ENCODE measurements at regions not wholly inside any gene's neighbourhood (a gene's known extent, or its start where the extent isn't known, plus 50 kb on each side); places are given as distances from the start of the nearest gene placed in this dataset.

GRCh38 chr18:30618567-30618966 is 424.0 kb downstream of the DSC3 start:
- TF ChIP-seq GATA1 (IDR thresholded peaks at IDR 0.05; ENCODE audit: low read depth, low read length) = no peak
- no peak for TF ChIP-seq POLR2A (IDR thresholded peaks at IDR 0.05; ENCODE audit: low read length)

Measured in erythroblast (primary cell).